HG03175 (cell line): ENCODE measurements at regions not wholly inside any gene's neighbourhood (a gene's known extent, or its start where the extent isn't known, plus 50 kb on each side); places are given as distances from the start of the nearest gene placed in this dataset.

Experiments
- ATAC-seq: cut with Tn5 transposase; IDR thresholded peaks from one replicate; pipeline ENCODE4 v1.9.1; 2021; ENCODE audit warnings: mild to moderate bottlenecking, moderate library complexity; ENCODE audit not compliant: unreplicated experiment

DNA sequence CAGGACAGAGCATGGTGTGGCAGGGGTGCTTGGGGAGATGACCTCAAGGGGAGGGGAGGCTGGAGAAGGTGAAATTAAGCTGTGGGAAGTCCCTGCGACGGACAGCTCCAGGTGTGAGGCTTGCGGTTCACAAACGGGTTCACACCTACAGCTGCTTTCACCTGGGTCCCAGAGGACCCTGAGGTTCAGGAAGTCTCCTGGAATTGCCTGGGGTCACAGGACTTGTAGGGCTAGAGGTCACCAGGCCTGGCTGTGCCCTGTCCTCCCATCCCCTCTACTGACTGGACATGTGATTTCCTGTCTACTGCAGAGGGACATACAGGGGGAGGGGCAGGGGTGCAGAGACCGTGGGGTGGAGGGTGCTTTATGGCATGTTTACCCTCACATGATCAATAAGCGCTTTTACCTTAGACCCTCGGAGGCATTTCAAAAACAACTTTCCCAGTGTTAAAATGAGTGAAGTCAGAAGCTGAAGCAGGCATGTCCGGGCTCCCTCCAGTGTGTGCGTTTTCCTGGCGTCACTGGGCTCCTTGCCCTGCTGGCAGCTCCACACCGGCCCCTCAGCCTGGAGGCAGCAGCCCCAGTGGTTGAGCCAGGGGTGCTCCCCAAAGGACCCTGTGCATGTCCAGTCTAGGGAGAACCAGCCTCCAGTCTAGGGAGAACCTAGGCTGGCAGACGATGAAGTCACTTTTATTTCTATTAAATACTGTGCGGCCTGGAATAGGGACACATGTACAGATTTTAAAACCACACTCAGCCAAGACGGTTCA is 66.6 kb upstream of the IGFBP3 start:
- no peak for ATAC-seq

DNA sequence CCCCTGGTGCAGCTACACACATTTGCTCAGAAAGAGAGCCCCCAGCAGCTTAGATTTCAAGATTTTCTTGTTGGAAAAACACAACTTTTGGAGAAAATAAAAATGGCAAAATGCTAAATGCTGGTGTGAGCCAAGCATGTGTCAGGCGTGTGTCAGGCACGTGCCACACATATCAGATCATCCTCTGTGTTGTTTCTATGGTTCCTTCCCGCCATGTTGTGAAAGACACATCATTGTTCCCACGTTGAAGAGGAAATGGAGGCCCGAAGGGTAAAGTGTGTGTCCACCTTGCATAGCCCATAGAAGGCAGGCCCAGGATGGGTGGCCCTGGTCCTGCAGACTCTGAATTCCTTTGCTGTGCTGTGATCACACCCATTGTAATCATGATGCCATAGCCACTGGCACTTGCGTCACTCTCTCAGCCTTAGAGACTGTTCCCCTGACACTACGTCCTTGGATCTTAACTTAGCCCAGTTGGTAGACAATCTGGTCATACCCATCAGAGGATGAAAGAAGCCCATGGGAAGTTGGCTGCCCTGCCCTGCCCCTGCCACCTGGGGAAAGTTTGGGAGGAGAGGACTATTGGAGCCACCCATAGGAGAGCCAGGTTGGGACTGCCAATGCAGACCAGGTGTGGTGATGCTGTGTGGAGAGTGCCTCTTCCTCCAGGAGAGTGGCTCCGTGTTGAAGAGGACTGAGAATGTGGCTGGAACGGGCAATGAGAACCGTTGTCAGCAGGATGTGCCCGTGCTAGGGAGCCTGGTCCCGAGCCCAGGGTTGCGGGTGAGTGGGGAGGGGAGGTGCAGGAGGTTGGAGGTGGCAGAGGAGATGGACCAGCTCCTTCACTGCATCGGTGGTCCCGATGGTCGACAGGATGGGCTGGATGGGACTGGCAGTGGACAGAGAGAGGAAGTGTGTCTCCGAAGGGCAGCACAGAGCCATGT is 65.6 kb upstream of the IGFBP3 start:
- no peak for ATAC-seq

DNA sequence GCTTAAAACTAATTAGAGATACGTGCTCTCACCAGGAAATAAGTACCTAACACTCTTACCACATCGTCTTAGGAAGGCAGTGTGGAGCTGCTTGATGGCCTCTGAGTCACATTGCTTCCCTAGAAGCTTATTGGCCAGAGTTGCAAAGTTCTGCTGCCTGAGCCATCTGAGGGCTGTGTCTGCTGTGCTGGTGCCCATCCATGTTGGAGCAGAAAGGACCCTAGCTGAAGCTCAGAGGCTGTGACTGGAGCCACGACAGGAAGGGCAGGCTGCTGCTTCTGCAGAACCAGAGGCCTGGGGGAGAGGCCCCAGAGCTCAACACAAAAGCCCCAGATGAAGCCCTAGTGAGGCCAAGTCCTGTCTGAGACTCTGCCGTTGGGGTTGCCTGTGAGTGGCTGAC is 64.8 kb upstream of the IGFBP3 start:
- ATAC-seq, result no peak

DNA sequence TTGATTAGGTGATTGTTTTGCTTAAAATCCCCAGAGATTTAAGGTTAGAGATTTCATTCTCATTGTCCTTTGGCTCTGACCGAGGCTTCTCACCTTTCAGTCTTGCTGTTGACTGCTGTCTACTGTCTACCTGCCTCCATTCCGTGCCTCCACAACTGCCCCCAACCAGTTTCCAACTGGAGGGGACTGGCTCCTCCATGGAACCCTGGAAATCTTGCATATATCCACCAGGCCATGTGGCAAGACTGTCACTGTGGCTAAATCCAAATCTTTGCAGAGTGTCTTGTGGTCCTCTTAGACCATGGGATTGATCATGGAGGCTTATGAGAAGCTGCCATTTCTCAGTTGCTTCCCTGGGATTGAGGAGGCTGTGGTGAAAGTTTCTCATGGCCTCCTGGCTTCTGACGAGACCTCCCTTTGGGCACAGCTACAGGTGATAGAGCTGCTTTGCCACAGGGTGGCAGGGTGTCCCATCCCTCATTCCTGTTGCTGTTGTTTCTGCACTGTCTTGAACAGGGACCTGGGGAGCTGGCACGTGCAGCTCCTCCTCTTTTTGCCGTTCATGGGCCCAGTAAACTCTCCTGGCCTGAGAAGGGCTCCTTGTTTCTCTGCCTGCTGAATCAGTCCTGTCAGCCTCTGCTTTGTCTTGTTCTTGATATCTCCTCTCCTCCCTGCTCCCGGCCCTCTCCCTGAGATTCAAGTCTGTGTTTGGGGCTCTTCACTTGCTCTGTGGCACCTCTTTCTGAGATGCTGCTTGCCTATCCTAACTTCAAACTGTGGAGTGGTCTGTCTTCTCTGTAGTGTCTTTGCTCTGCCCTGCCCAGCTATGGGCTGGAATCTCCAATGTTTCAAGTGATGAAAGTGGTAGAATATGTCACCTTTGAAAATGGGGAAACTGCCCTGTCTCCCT is 63.6 kb upstream of the IGFBP3 start:
- ATAC-seq, result no peak

- ATAC-seq, result no peak
These were observed 62.7 kb upstream of the IGFBP3 start for GRCh38 chr7:45983720-45984255.

GRCh38 chr7:45982907-45983719 is 62.0 kb upstream of the IGFBP3 start:
- ATAC-seq, result no peak

- ATAC-seq, result no peak
These were observed 61.1 kb upstream of the IGFBP3 start for GRCh38 chr7:45982132-45982531.

- ATAC-seq, result no peak
These were observed 59.9 kb upstream of the IGFBP3 start for GRCh38 chr7:45980973-45981372.

DNA sequence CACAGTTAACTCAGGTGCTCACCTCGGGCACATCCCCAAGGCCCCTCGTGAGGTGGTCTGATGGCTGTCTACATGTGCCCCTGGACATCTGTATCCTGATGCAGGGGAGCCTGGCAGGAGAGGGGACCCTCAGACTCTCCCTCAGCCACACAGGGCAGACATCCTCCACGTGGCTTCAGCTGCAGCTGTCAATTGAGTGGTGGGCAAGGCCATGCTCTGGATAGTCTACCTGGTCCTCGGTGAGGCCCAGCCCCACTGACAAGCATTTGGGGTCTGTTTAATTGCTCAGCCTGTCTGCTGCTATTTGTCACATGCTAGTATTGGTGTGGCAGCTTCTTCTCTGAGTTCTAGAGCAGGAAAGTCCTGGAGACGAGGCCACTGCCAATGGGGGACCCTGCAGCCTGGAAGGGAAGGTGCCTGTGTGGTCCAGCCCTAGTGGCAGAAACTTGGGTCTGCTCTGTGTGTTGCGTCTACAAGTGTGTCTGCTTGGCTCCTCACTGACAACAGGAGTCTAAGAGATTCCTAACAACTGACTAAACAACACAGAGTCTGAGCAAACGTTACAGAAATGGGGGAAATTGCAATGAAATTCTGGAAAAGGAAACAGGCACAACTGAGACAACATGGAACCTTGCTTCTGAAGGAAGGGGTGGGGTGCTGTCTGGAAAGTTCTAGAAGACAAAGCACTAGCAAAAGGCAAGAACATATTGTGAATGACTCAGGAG is 59.3 kb upstream of the IGFBP3 start:
- ATAC-seq, result no peak

GRCh38 chr7:45979275-45980180 is 58.5 kb upstream of the IGFBP3 start:
- ATAC-seq, result no peak

- ATAC-seq, result no peak
These were observed 57.7 kb upstream of the IGFBP3 start for GRCh38 chr7:45978731-45979211.

- no peak for ATAC-seq
These were observed 57.1 kb upstream of the IGFBP3 start for GRCh38 chr7:45978010-45978681.

DNA sequence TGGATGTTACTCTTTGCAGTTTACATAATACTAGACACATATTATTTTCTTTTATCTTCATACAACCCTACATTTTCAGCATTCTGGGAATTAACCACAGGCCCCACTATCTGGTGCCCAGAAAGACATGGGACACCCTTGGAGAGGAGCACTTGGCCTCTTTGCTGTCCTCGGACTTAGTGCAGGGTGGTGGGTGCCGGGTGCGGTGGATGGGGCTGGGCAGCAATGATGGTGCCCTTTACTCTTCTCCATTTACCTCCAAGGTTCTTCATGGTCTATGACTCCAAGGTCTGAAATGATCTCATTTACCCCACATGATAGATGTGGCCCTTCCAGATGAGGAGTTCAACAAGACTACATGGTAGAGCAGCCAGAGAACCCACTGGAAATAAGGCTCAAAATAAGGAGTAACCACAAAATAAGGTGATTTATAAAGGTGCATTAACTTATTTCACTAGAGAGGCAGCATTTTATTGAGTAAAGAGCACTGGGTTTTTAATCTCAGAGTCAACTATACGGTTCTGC is 56.2 kb upstream of the IGFBP3 start:
- no peak for ATAC-seq

DNA sequence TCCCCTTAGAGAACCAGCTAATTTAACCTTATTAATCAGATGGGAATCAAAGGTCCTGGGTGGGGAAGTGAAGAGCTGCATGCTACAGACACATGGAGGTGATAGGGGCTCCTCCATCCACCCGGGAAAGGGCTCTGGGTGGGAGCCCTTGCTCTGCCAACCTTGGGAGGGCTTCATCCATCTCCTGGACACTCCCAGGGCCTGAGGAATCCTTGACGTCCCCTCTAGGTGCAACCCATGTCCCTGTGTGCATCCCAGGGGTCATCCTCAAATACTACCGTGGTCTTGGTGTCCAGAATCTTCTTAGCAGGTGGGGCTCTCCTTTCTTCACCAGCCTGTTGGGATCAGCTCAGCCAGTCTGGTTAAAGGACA is 55.4 kb upstream of the IGFBP3 start:
- ATAC-seq, result no peak

DNA sequence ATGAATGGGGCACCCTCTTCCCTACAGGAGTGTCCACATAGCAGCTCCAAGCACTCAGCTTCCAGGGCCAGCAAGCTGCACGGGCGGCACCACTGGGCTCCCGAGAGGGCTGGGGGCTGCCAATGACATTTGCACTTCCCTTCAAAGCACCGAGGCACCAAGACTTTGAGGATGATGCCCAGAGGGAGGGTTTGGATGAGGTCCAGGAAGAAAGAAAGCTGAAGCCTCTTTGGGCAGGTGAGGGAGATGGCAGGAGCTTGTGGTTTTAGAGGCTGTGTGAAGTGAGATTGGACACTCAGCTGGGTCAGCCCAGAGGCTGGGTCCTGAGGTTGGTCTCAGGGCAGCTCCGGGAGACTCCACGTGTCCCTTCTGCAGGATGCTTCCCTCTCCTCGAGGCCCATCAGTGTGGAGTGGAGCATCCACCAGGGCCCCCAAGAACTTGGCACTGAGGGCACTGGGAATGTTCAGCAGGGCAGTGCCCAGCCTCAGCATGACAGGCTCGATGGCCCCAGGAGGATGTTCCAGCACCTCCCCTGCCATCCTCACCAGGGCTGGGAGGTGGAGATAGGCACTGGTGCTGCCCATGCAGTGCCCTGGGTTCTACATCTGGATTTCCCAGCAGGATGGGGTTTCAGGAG is 54.9 kb upstream of the IGFBP3 start:
- ATAC-seq, result no peak

GRCh38 chr7:45975367-45975766 is 54.3 kb upstream of the IGFBP3 start:
- ATAC-seq, result no peak
